Trophoblast cell (in vitro differentiated cells and primary cell): ENCODE measurements at regions not wholly inside any gene's neighbourhood (a gene's known extent, or its start where the extent isn't known, plus 50 kb on each side); places are given as distances from the start of the nearest gene placed in this dataset.

Experiments
- DNase-seq, 2 donors: peaks; one replicate each; pipeline ENCODE4 v3.0.0-alpha.2; 2016
- H2AFZ ChIP-seq: 2 replicates; pipeline ENCODE4 v1.6.1; 2013; ENCODE audit warnings: low read length, moderate library complexity, mild to moderate bottlenecking; ENCODE audit not compliant: insufficient read depth, poor library complexity
- H2AK5ac ChIP-seq: 2 replicates; pipeline ENCODE4 v1.6.1; 2013; ENCODE audit warnings: mild to moderate bottlenecking, low read length
- H2BK120ac ChIP-seq: 2 replicates; pipeline ENCODE4 v1.6.1; 2013; ENCODE audit warnings: low read length, mild to moderate bottlenecking, moderate library complexity; ENCODE audit not compliant: insufficient read depth, poor library complexity
- H2BK12ac ChIP-seq: 2 replicates; pipeline ENCODE4 v1.6.1; 2013; ENCODE audit warnings: mild to moderate bottlenecking, low read length, moderate library complexity
- H2BK5ac ChIP-seq: 2 replicates; pipeline ENCODE4 v1.6.1; 2013; ENCODE audit warnings: low read length, low read depth, moderate library complexity, mild to moderate bottlenecking; ENCODE audit not compliant: poor library complexity
- H3K14ac ChIP-seq: 2 replicates; pipeline ENCODE4 v1.6.1; 2013; ENCODE audit warnings: mild to moderate bottlenecking, low read length
- H3K18ac ChIP-seq: 2 replicates; pipeline ENCODE4 v1.6.1; 2013; ENCODE audit warnings: mild to moderate bottlenecking, low read length
- H3K23ac ChIP-seq: 2 replicates; pipeline ENCODE4 v1.6.1; 2013; ENCODE audit warnings: low read length
- H3K27ac ChIP-seq: 2 replicates; pipeline ENCODE4 v1.5.1; 2013; ENCODE audit warnings: low read depth, mild to moderate bottlenecking, inconsistent platforms, low read length, moderate library complexity
- H3K27me3 ChIP-seq: 2 replicates; pipeline ENCODE4 v1.6.1; 2013; ENCODE audit warnings: inconsistent platforms, mild to moderate bottlenecking, low read length, moderate library complexity; ENCODE audit not compliant: insufficient read depth
- H3K36me3 ChIP-seq, 2 experiments: 1 replicate in 1 of 2; 2 replicates in 1 of 2; pipeline ENCODE4 v1.6.1; 2013; ENCODE audit warnings: low read length in 2 of 2, mild to moderate bottlenecking in 2 of 2, moderate library complexity in 1 of 2; ENCODE audit not compliant: insufficient read depth in 2 of 2, control insufficient read depth in 1 of 2
- H3K4ac ChIP-seq: 2 replicates; pipeline ENCODE4 v1.6.1; 2013; ENCODE audit warnings: low read depth, mild to moderate bottlenecking, low read length, moderate library complexity
- H3K4me1 ChIP-seq, 2 experiments: 1 replicate in 1 of 2; 2 replicates in 1 of 2; pipeline ENCODE4 v1.6.1; 2013; ENCODE audit warnings: low read length in 2 of 2, mild to moderate bottlenecking in 2 of 2, moderate library complexity in 1 of 2; ENCODE audit not compliant: insufficient read depth in 2 of 2, control insufficient read depth in 1 of 2
- H3K4me2 ChIP-seq: 2 replicates; pipeline ENCODE4 v1.6.1; 2013; ENCODE audit warnings: inconsistent platforms, mild to moderate bottlenecking, low read length, moderate library complexity
- H3K4me3 ChIP-seq: 2 replicates; pipeline ENCODE4 v1.5.1; 2013; ENCODE audit warnings: mild to moderate bottlenecking, low read depth, low read length, inconsistent platforms
- H3K79me1 ChIP-seq: one replicate; pipeline ENCODE4 v1.6.1; 2013; ENCODE audit warnings: low read length
- H3K79me2 ChIP-seq: 2 replicates; pipeline ENCODE4 v1.6.1; 2013; ENCODE audit warnings: low read length, mild to moderate bottlenecking; ENCODE audit not compliant: control insufficient read depth, insufficient read depth, poor library complexity
- H3K9ac ChIP-seq: 2 replicates; pipeline ENCODE4 v1.6.1; 2013; ENCODE audit warnings: mild to moderate bottlenecking, low read length
- H3K9me3 ChIP-seq: 2 replicates; pipeline ENCODE4 v1.6.1; 2013; ENCODE audit warnings: low read depth, mild to moderate bottlenecking, control low read depth, inconsistent platforms, low read length; ENCODE audit not compliant: insufficient read depth
- H4K12ac ChIP-seq: 2 replicates; pipeline ENCODE4 v1.6.1; 2013; ENCODE audit warnings: low read depth, mild to moderate bottlenecking, low read length, moderate library complexity
- H4K8ac ChIP-seq: 2 replicates; pipeline ENCODE4 v1.6.1; 2013; ENCODE audit warnings: low read depth, mild to moderate bottlenecking, low read length, moderate library complexity
- H4K91ac ChIP-seq: one replicate; pipeline ENCODE4 v1.6.1; 2013; ENCODE audit warnings: low read depth, mild to moderate bottlenecking, low read length, moderate library complexity
- WGBS: extraction: QIAGEN DNeasy Blood & Tissue Kit; methylation state at CpG from one replicate; pipeline ENCODE4 v1.1.7; 2013; ENCODE audit warnings: missing lambda C conversion rate; ENCODE audit not compliant: insufficient read length, insufficient coverage; ENCODE audit errors: extremely low coverage; 5-methylcytosine and 5-hydroxymethylcytosine counted together

- no peak overlapping the region for H2BK12ac ChIP-seq
- H3K23ac ChIP-seq: no peak overlapping the region
- no peak overlapping the region for H3K14ac ChIP-seq
- no peak overlapping the region for H2AK5ac ChIP-seq
- H4K8ac ChIP-seq: no peak overlapping the region
- no peak overlapping the region for H4K12ac ChIP-seq
- no peak for DNase-seq
- no peaks in the 10 kb centered on the region for H3K36me3 ChIP-seq
- H3K9me3 ChIP-seq: no peaks in the 10 kb centered on the region
- H2BK120ac ChIP-seq: no peak overlapping the region
- no peak overlapping the region for H3K4me3 ChIP-seq
- H3K9ac ChIP-seq: no peak overlapping the region
- H3K4me2 ChIP-seq: no peak overlapping the region
- H4K91ac ChIP-seq: no peak overlapping the region
- H3K4ac ChIP-seq: no peak overlapping the region
- no peak overlapping the region for H3K27ac ChIP-seq
- H3K79me2 ChIP-seq: no peaks in the 10 kb centered on the region
- H3K4me1 ChIP-seq: peaks cover 4 to 8% of the 10 kb centered on the region in 2 experiments
- H3K18ac ChIP-seq: no peak overlapping the region
- H3K79me1 ChIP-seq: peaks cover 4% of the 10 kb centered on the region
- no peak overlapping the region for H2AFZ ChIP-seq
- no peaks in the 10 kb centered on the region for H3K27me3 ChIP-seq
- H2BK5ac ChIP-seq: no peak overlapping the region
- WGBS: no CpG with 5 or more reads among the region's 5 CpGs
These were observed 482.5 kb downstream of the BCL11A start for GRCh38 chr2:60070736-60071489.

- Histone ChIP-seq H3K18ac (no peak overlapping the region), H3K79me2 (no peaks in the 10 kb centered on the region), H2BK5ac (no peak overlapping the region), H3K27ac (no peak overlapping the region), H3K14ac (no peak overlapping the region), H4K12ac (no peak overlapping the region), H3K4ac (no peak overlapping the region), H3K4me2 (no peak overlapping the region), H4K91ac (no peak overlapping the region), H4K8ac (no peak overlapping the region), H3K9ac (no peak overlapping the region), H3K23ac (no peak overlapping the region), H2BK120ac (no peak overlapping the region), H2AFZ (no peak overlapping the region), H3K9me3 (no peaks in the 10 kb centered on the region), H3K79me1 (peaks cover 4% of the 10 kb centered on the region), H3K4me3 (no peak overlapping the region), H3K36me3 (no peaks in the 10 kb centered on the region), H2BK12ac (no peak overlapping the region), H3K4me1 (peaks cover 7 to 10% of the 10 kb centered on the region in 2 experiments), H3K27me3 (no peaks in the 10 kb centered on the region), H2AK5ac (no peak overlapping the region)
- DNase-seq: no peak
- WGBS: no CpG with 5 or more reads among the region's 5 CpGs
These were observed 483.3 kb downstream of the BCL11A start for GRCh38 chr2:60070196-60070595.

GRCh38 chr2:60068755-60069154, 484.7 kb downstream of the BCL11A start:
- no peak overlapping the region for H2BK5ac ChIP-seq
- H4K12ac ChIP-seq: no peak overlapping the region
- H3K27ac ChIP-seq: no peak overlapping the region
- H2BK12ac ChIP-seq: no peak overlapping the region
- no peak overlapping the region for H3K4me3 ChIP-seq
- H4K91ac ChIP-seq: no peak overlapping the region
- peaks cover 9 to 14% of the 10 kb centered on the region in 2 experiments for H3K4me1 ChIP-seq
- H3K79me1 ChIP-seq: peaks cover 4% of the 10 kb centered on the region
- no peak overlapping the region for H4K8ac ChIP-seq
- no peaks in the 10 kb centered on the region for H3K36me3 ChIP-seq
- H3K27me3 ChIP-seq: no peaks in the 10 kb centered on the region
- H2AK5ac ChIP-seq: no peak overlapping the region
- H2BK120ac ChIP-seq: no peak overlapping the region
- WGBS: no CpG with 5 or more reads among the region's 4 CpGs
- no peak overlapping the region for H3K14ac ChIP-seq
- H3K9me3 ChIP-seq: no peaks in the 10 kb centered on the region
- H3K9ac ChIP-seq: no peak overlapping the region
- H3K4ac ChIP-seq: no peak overlapping the region
- H3K18ac ChIP-seq: no peak overlapping the region
- no peak overlapping the region for H2AFZ ChIP-seq
- DNase-seq: no peak
- H3K4me2 ChIP-seq: no peak overlapping the region
- no peaks in the 10 kb centered on the region for H3K79me2 ChIP-seq
- H3K23ac ChIP-seq: no peak overlapping the region

- Histone ChIP-seq H2BK12ac (no peak overlapping the region), H3K4me3 (no peak overlapping the region), H3K27ac (peak overlapping the region; percentile 58), H3K36me3 (no peaks in the 10 kb centered on the region), H2AK5ac (no peak overlapping the region), H3K4me1 (peaks cover 9 to 14% of the 10 kb centered on the region in 2 experiments), H4K91ac (no peak overlapping the region), H2AFZ (no peak overlapping the region), H3K18ac (no peak overlapping the region), H3K27me3 (no peaks in the 10 kb centered on the region), H3K23ac (no peak overlapping the region), H4K12ac (no peak overlapping the region), H3K9ac (no peak overlapping the region), H3K9me3 (no peaks in the 10 kb centered on the region), H3K4ac (no peak overlapping the region), H2BK120ac (no peak overlapping the region), H3K79me2 (no peaks in the 10 kb centered on the region), H4K8ac (no peak overlapping the region), H3K4me2 (no peak overlapping the region), H3K79me1 (peaks cover 4% of the 10 kb centered on the region), H2BK5ac (no peak overlapping the region), H3K14ac (no peak overlapping the region)
- DNase-seq: no peak
- no CpG with 5 or more reads among the region's 3 CpGs for WGBS
These were observed 486.4 kb downstream of the BCL11A start for GRCh38 chr2:60067006-60067405.
